ENCODE measurements at regions not wholly inside any gene's neighbourhood (a gene's known extent, or its start where the extent isn't known, plus 50 kb on each side); places are given as distances from the start of the nearest gene placed in this dataset.

DNA sequence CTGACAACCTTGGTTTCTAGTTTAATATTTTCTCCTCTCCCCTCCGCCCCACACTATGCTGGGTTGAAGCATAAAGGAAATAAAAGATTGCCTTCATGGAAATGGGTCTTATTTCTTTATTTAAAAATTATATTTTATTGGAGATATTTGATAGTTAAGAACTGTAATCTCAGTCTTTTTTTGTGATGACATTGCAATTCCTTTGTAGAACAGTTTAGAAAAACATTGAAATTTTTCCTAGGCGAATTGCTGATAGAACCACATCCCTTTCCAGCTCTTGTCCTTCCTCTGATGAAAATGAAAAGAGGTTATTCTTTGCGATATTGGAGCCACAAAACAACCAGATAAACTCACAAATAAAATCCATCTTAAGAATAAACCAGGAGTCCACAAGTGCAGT lies 125.6 kb upstream of the NRIP1 start:
- WGBS: 90% methylated on average over 3 of the region's 3 CpGs
- H3K4me1 ChIP-seq (replicated peaks): no peaks in the 10 kb centered on the region

DNA sequence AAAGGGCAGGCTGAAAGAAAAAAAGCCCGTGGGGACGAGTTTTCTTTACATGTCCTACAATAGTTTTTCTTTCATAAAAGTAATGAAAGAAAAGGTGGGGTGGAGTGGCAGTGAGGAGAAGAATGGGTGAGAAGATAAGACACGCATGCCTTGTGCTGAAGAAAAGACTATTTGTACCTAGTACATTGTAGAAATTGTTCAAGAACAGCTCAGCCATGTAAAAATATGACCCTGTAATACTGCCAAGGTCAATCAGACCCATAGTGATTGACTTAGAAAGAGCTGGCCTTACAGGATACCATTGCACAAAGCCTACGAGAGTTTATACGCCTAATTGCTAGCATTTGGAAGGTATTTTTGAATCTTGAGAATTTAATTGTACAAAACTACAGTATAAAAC lies 126.0 kb upstream of the NRIP1 start:
- no peak for DNase-seq (ENCODE audit: low spot score)
- TF ChIP-seq POLR2AphosphoS5 (IDR thresholded peaks at IDR 0.05) (no peak), CTCF (IDR thresholded peaks at IDR 0.05) (no peak), POLR2A (IDR thresholded peaks at IDR 0.05) (no peak)
- Histone ChIP-seq H3K4me3 (no peak overlapping the region), H3K4me1 (replicated peaks) (no peaks in the 10 kb centered on the region), H3K9me3 (no peaks in the 10 kb centered on the region), H3K36me3 (no peaks in the 10 kb centered on the region), H3K27ac (no peak overlapping the region), H3K27me3 (replicated peaks; ENCODE audit: insufficient read depth) (no peaks in the 10 kb centered on the region)
- 72% methylated on average over 5 of the region's 5 CpGs for WGBS
- intact Hi-C loops (cut with DNase I): no loop called here

More for the DNA sequence above, 125.6 kb upstream of the NRIP1 start:
- no peaks in the 10 kb centered on the region for H3K9me3 ChIP-seq
- DNase-seq (ENCODE audit: low spot score): no peak
- H3K27me3 ChIP-seq (replicated peaks; ENCODE audit: insufficient read depth): no peaks in the 10 kb centered on the region
- no peaks in the 10 kb centered on the region for H3K36me3 ChIP-seq
- intact Hi-C loops (cut with DNase I): no loop called here
- no peak overlapping the region for H3K4me3 ChIP-seq
- no peak overlapping the region for H3K27ac ChIP-seq
- TF ChIP-seq CTCF (IDR thresholded peaks at IDR 0.05): no peak
- no peak for TF ChIP-seq POLR2AphosphoS5 (IDR thresholded peaks at IDR 0.05)
- TF ChIP-seq POLR2A (IDR thresholded peaks at IDR 0.05): no peak

DNA sequence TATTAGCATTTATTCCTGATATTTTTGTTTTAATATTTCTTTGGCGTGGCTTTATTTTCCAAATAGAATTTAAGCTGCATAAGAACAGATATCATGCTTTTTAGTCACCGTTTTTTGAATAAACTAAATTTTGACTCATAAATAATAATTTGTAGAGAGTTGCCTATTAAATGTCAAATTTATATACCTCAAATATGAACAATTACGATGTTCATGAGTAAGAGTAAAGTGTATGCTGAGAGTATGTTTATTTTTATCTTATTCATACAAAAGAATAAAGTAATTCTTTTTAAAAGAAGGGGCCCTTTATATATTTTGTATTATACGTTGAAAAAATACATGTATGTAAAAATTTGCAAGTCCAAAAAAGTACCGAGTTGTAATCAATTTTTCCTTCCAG lies 126.5 kb upstream of the NRIP1 start:
- Histone ChIP-seq H3K9me3 (no peaks in the 10 kb centered on the region), H3K27me3 (replicated peaks; ENCODE audit: insufficient read depth) (no peaks in the 10 kb centered on the region), H3K4me1 (replicated peaks) (no peaks in the 10 kb centered on the region), H3K27ac (no peak overlapping the region), H3K36me3 (no peaks in the 10 kb centered on the region), H3K4me3 (no peak overlapping the region)
- TF ChIP-seq POLR2AphosphoS5 (IDR thresholded peaks at IDR 0.05) (no peak), POLR2A (IDR thresholded peaks at IDR 0.05) (no peak), CTCF (IDR thresholded peaks at IDR 0.05) (no peak)
- intact Hi-C loops (cut with DNase I): no loop called here
- WGBS: 76% methylated on average over 5 of the region's 5 CpGs
- no peak for DNase-seq (ENCODE audit: low spot score)

DNA sequence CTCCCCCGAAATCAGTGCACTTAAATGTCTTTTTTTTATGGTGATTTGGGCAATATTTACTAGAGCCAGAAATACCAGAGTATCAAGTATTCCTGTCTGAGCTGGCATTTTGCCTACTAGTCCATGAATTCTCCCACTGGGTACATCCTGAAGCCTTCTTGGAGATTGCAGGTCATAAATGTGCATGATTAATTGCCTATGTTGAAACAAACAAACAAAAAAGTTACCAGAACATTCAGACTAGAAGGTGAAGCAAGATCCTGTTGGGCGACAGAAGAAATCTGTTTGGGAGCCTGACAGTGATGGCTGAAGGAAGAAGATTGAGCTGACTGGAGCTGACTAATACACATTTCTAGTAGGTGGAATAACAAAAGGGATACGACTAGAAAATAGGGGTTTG lies 127.4 kb upstream of the NRIP1 start:
- WGBS: 26% methylated on average over 3 of the region's 3 CpGs
- intact Hi-C loops (cut with DNase I): no loop called here

More for the DNA sequence above, 127.4 kb upstream of the NRIP1 start:
- no peak overlapping the region for H3K4me3 ChIP-seq
- peak overlapping the region in 1 of 2 donors; percentile 25 for H3K27ac ChIP-seq
- H3K27me3 ChIP-seq (replicated peaks; ENCODE audit: insufficient read depth): no peaks in the 10 kb centered on the region
- peak; percentile 75 for DNase-seq (ENCODE audit: low spot score)
- TF ChIP-seq POLR2AphosphoS5 (IDR thresholded peaks at IDR 0.05) (peak; percentile 87), POLR2A (IDR thresholded peaks at IDR 0.05) (no peak), CTCF (IDR thresholded peaks at IDR 0.05) (no peak)
- no peaks in the 10 kb centered on the region for H3K4me1 ChIP-seq (replicated peaks)
- H3K9me3 ChIP-seq: no peaks in the 10 kb centered on the region
- H3K36me3 ChIP-seq: no peaks in the 10 kb centered on the region

Data from prostate gland (tissue), 2 donors.